C1 segment of cervical spinal cord (tissue), 14 donors: ENCODE measurements at regions not wholly inside any gene's neighbourhood (a gene's known extent, or its start where the extent isn't known, plus 50 kb on each side); places are given as distances from the start of the nearest gene placed in this dataset.
A peak's percentile ranks its signal among the peaks of the same experiment; 100 is the strongest.

Experiments
- DNase-seq, 14 donors: peaks; one replicate each; lab custom pipeline; 2025; lab: John Stamatoyannopoulos, UW

GRCh38 chr6:41428996-41429421 lies 93.6 kb downstream of the NCR2 start:
- DNase-seq: peak in 1 of 14 donors; percentile 14

GRCh38 chr6:41429506-41430504 lies 94.4 kb downstream of the NCR2 start:
- DNase-seq: peak in 2 of 14 donors; percentile 10 to 70

- DNase-seq: no peak
These were observed 95.5 kb downstream of the NCR2 start for GRCh38 chr6:41430875-41431274.

- no peak for DNase-seq
These were observed 96.9 kb downstream of the NCR2 start for GRCh38 chr6:41432280-41432679.

- DNase-seq: no peak
These were observed 99.5 kb downstream of the NCR2 start for GRCh38 chr6:41434803-41435481.

GRCh38 chr6:41437604-41438003 lies 102.2 kb downstream of the NCR2 start:
- no peak for DNase-seq

GRCh38 chr6:41438746-41439145 lies 103.3 kb downstream of the NCR2 start:
- no peak for DNase-seq

- DNase-seq: no peak
These were observed 104.4 kb downstream of the NCR2 start for GRCh38 chr6:41439524-41440418.

- DNase-seq: no peak
These were observed 105.2 kb upstream of the FOXP4 start for GRCh38 chr6:41440958-41441357.

- no peak for DNase-seq
These were observed 104.4 kb upstream of the FOXP4 start for GRCh38 chr6:41441598-41442351.

GRCh38 chr6:41442352-41442672 lies 103.9 kb upstream of the FOXP4 start:
- DNase-seq: no peak

GRCh38 chr6:41442800-41443501 lies 103.2 kb upstream of the FOXP4 start:
- DNase-seq: peak in 3 of 14 donors; percentile 17 to 45 (median 29)

- peak in 3 of 14 donors; percentile 12 to 45 (median 23) for DNase-seq
These were observed 102.3 kb upstream of the FOXP4 start for GRCh38 chr6:41443616-41444525.

- no peak for DNase-seq
These were observed 100.9 kb upstream of the FOXP4 start for GRCh38 chr6:41445261-41445660.

- no peak for DNase-seq
These were observed 100.0 kb upstream of the FOXP4 start for GRCh38 chr6:41446132-41446531.

GRCh38 chr6:41446907-41447545 lies 99.2 kb upstream of the FOXP4 start:
- DNase-seq: no peak

GRCh38 chr6:41448256-41448655 lies 97.9 kb upstream of the FOXP4 start:
- DNase-seq: no peak

GRCh38 chr6:41449399-41450245 lies 96.6 kb upstream of the FOXP4 start:
- no peak for DNase-seq
